ENCODE measurements at regions not wholly inside any gene's neighbourhood (a gene's known extent, or its start where the extent isn't known, plus 50 kb on each side); places are given as distances from the start of the nearest gene placed in this dataset.

GRCh38 chr16:14375132-14375491 is 254.9 kb downstream of the PARN start:
- no peak for TF ChIP-seq POLR2AphosphoS5 (IDR thresholded peaks at IDR 0.05)
- no peak for TF ChIP-seq POLR2A (IDR thresholded peaks at IDR 0.05)
- TF ChIP-seq, protein P1, sequence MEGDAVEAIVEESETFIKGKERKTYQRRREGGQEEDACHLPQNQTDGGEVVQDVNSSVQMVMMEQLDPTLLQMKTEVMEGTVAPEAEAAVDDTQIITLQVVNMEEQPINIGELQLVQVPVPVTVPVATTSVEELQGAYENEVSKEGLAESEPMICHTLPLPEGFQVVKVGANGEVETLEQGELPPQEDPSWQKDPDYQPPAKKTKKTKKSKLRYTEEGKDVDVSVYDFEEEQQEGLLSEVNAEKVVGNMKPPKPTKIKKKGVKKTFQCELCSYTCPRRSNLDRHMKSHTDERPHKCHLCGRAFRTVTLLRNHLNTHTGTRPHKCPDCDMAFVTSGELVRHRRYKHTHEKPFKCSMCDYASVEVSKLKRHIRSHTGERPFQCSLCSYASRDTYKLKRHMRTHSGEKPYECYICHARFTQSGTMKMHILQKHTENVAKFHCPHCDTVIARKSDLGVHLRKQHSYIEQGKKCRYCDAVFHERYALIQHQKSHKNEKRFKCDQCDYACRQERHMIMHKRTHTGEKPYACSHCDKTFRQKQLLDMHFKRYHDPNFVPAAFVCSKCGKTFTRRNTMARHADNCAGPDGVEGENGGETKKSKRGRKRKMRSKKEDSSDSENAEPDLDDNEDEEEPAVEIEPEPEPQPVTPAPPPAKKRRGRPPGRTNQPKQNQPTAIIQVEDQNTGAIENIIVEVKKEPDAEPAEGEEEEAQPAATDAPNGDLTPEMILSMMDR (IDR thresholded peaks at IDR 0.05), result no peak
- intact Hi-C loops (cut with DNase I), result no loop called here
- Histone ChIP-seq H3K9me3 (no peaks in the 10 kb centered on the region), H3K4me1 (replicated peaks) (no peaks in the 10 kb centered on the region), H3K4me3 (no peak overlapping the region), H3K27ac (no peak overlapping the region), H3K36me3 (no peaks in the 10 kb centered on the region), H3K27me3 (replicated peaks; ENCODE audit: insufficient read depth) (no peaks in the 10 kb centered on the region)
- no peak for DNase-seq (ENCODE audit: low spot score)
- 96% methylated on average over 8 of the region's 8 CpGs for WGBS

- Histone ChIP-seq H3K27me3 (replicated peaks; ENCODE audit: insufficient read depth) (no peaks in the 10 kb centered on the region), H3K4me3 (no peak overlapping the region), H3K36me3 (no peaks in the 10 kb centered on the region), H3K27ac (no peak overlapping the region), H3K4me1 (replicated peaks) (no peaks in the 10 kb centered on the region), H3K9me3 (no peaks in the 10 kb centered on the region)
- intact Hi-C loops (cut with DNase I), result no loop called here
- no peak for DNase-seq (ENCODE audit: low spot score)
- TF ChIP-seq, protein P1 (IDR thresholded peaks at IDR 0.05), result no peak
- TF ChIP-seq POLR2A (IDR thresholded peaks at IDR 0.05), result no peak
- no peak for TF ChIP-seq POLR2AphosphoS5 (IDR thresholded peaks at IDR 0.05)
- 94% methylated on average over 9 of the region's 11 CpGs for WGBS
Measured at GRCh38 chr16:14374451-14375131, 255.5 kb downstream of the PARN start.

GRCh38 chr16:14373896-14374295 is 256.2 kb downstream of the PARN start:
- no peaks in the 10 kb centered on the region for H3K9me3 ChIP-seq
- 82% methylated on average over 10 of the region's 10 CpGs for WGBS
- no peak overlapping the region for H3K27ac ChIP-seq
- intact Hi-C loops (cut with DNase I), result no loop called here
- no peak overlapping the region for H3K4me3 ChIP-seq
- DNase-seq (ENCODE audit: low spot score), result no peak
- H3K4me1 ChIP-seq (replicated peaks), result no peaks in the 10 kb centered on the region
- H3K27me3 ChIP-seq (replicated peaks; ENCODE audit: insufficient read depth), result no peaks in the 10 kb centered on the region
- H3K36me3 ChIP-seq, result no peaks in the 10 kb centered on the region
- TF ChIP-seq, protein P1 (IDR thresholded peaks at IDR 0.05), result no peak
- TF ChIP-seq POLR2AphosphoS5 (IDR thresholded peaks at IDR 0.05), result no peak
- TF ChIP-seq POLR2A (IDR thresholded peaks at IDR 0.05), result no peak

- Histone ChIP-seq H3K27ac (no peak overlapping the region), H3K9me3 (no peaks in the 10 kb centered on the region), H3K36me3 (no peaks in the 10 kb centered on the region), H3K4me3 (no peak overlapping the region), H3K4me1 (replicated peaks) (no peaks in the 10 kb centered on the region), H3K27me3 (replicated peaks; ENCODE audit: insufficient read depth) (no peaks in the 10 kb centered on the region)
- no peak for DNase-seq (ENCODE audit: low spot score)
- TF ChIP-seq POLR2A (IDR thresholded peaks at IDR 0.05) (no peak), POLR2AphosphoS5 (IDR thresholded peaks at IDR 0.05) (no peak)
- TF ChIP-seq, protein P1 (IDR thresholded peaks at IDR 0.05), result no peak
- 93% methylated on average over 13 of the region's 13 CpGs for WGBS
- intact Hi-C loops (cut with DNase I), result no loop called here
Measured at GRCh38 chr16:14373406-14373805, 256.7 kb downstream of the PARN start.

- no peak overlapping the region for H3K4me3 ChIP-seq
- intact Hi-C loops (cut with DNase I), result no loop called here
- no peak for DNase-seq (ENCODE audit: low spot score)
- TF ChIP-seq, protein P1 (IDR thresholded peaks at IDR 0.05), result no peak
- TF ChIP-seq POLR2AphosphoS5 (IDR thresholded peaks at IDR 0.05) (no peak), POLR2A (IDR thresholded peaks at IDR 0.05) (no peak)
- H3K36me3 ChIP-seq, result no peaks in the 10 kb centered on the region
- 78% methylated on average over 10 of the region's 10 CpGs for WGBS
- no peaks in the 10 kb centered on the region for H3K9me3 ChIP-seq
- no peaks in the 10 kb centered on the region for H3K4me1 ChIP-seq (replicated peaks)
- H3K27me3 ChIP-seq (replicated peaks; ENCODE audit: insufficient read depth), result no peaks in the 10 kb centered on the region
- no peak overlapping the region for H3K27ac ChIP-seq
Measured at GRCh38 chr16:14372471-14372870, 257.6 kb downstream of the PARN start.

Data from prostate gland (tissue), 2 donors.